Choroid plexus epithelial cell (primary cell): ENCODE measurements at regions not wholly inside any gene's neighbourhood (a gene's known extent, or its start where the extent isn't known, plus 50 kb on each side); places are given as distances from the start of the nearest gene placed in this dataset.
"Not testable (repeated sequence)": the region's sequence is repeated elsewhere in the genome, so short reads cannot be mapped to it uniquely, and the experiment has no call there.

Source experiments
- DNase-seq: peaks from one replicate; pipeline ENCODE4 v3.0.0-alpha.2; 2010; ENCODE audit warnings: low read depth
- H3K4me3 ChIP-seq: 2 replicates; pipeline ENCODE4 v1.5.1; 2011; ENCODE audit warnings: low read depth, mild to moderate bottlenecking, control low read depth, low read length, moderate library complexity
- TF ChIP-seq, protein P1 (sequence below): conservative IDR thresholded peaks from 2 replicates; pipeline ENCODE4 v1.5.1; 2011; ENCODE audit warnings: low read depth, mild to moderate bottlenecking, control low read depth, inconsistent platforms, low read length, moderate library complexity

DNA sequence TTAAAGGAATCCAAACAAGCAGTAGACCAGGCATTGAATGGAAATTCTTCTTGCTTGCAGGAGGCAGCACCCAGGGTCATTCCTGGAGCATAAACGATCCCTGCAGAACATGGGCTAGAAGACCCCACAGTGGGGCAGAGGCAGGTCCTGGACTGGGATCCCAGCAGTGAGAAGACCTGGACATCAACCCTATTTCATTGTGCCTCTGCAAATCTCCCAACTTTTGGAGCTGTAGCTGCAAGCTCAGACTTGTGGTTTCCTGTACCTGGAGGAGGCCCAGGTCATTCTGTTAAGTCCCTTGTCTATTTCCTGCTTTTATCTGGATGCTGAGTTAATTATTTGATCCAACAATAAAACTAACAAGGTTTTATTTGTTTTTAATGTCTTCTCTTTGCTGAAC lies 61.7 kb downstream of the CALM1 start:
- TF ChIP-seq, protein P1, sequence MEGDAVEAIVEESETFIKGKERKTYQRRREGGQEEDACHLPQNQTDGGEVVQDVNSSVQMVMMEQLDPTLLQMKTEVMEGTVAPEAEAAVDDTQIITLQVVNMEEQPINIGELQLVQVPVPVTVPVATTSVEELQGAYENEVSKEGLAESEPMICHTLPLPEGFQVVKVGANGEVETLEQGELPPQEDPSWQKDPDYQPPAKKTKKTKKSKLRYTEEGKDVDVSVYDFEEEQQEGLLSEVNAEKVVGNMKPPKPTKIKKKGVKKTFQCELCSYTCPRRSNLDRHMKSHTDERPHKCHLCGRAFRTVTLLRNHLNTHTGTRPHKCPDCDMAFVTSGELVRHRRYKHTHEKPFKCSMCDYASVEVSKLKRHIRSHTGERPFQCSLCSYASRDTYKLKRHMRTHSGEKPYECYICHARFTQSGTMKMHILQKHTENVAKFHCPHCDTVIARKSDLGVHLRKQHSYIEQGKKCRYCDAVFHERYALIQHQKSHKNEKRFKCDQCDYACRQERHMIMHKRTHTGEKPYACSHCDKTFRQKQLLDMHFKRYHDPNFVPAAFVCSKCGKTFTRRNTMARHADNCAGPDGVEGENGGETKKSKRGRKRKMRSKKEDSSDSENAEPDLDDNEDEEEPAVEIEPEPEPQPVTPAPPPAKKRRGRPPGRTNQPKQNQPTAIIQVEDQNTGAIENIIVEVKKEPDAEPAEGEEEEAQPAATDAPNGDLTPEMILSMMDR, result no peak
- DNase-seq, result no peak
- no peak overlapping the region for H3K4me3 ChIP-seq

- no peak for DNase-seq
- TF ChIP-seq, protein P1, result no peak
- no peak overlapping the region for H3K4me3 ChIP-seq
Observed at GRCh38 chr14:90460136-90460535, 63.3 kb downstream of the CALM1 start.

GRCh38 chr14:90461425-90461824 lies 64.6 kb downstream of the CALM1 start:
- no peak for DNase-seq
- TF ChIP-seq, protein P1, result peak; percentile 12
- no peak overlapping the region for H3K4me3 ChIP-seq

- H3K4me3 ChIP-seq, result no peak overlapping the region
- DNase-seq, result no peak
- TF ChIP-seq, protein P1, result no peak
Observed at GRCh38 chr14:90464481-90464880, 67.7 kb downstream of the CALM1 start.

DNA sequence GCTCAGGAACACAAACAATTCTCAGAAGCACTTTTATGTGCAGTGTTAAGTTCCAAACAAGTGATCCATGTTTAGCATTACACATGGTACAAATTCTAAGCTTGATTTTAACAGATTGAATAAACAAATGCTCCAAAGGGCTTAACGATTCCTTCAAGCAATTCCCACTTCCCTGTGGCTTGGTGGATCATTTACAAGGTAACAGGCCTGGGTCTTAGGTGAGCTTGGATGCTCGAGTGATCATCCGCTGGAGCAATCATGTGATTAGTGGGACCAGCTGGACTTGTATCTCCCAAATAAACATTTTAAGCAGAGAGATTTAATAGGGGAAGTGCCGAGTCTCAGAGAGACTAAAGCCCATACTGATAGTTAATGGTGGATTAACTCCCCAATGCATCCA lies 70.7 kb downstream of the CALM1 start:
- no peak for DNase-seq

DNA sequence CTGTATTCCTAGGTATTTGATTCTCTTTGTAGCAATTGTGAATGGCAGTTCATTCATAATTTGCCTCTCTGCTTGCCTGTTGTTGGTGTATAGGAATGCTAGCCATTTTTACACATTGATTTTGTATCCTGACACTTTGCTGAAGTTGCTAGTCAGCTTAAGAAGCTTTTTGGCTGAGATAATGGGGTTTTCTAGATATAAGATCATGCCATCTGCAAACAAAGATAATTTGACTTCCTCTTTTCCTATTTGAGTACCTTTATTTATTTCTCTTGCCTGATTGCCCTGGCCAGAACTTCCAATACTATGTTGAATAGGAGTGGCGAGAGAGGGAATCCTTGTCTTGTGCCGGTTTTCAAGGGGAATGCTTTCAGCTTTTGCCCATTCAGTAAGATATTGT lies 72.6 kb downstream of the CALM1 start:
- not testable (repeated sequence) for H3K4me3 ChIP-seq, DNase-seq

More for the DNA sequence above, 70.7 kb downstream of the CALM1 start:
- TF ChIP-seq, protein P1, result no peak
- no peak overlapping the region for H3K4me3 ChIP-seq

- no peak for DNase-seq
- TF ChIP-seq, protein P1, result no peak
- no peak overlapping the region for H3K4me3 ChIP-seq
Observed at GRCh38 chr14:90472632-90473031, 75.8 kb downstream of the CALM1 start.
